HG02798 (cell line): ENCODE measurements at regions not wholly inside any gene's neighbourhood (a gene's known extent, or its start where the extent isn't known, plus 50 kb on each side); places are given as distances from the start of the nearest gene placed in this dataset.

ENCODE experiments used
- ATAC-seq: cut with Tn5 transposase; IDR thresholded peaks from one replicate; pipeline ENCODE4 v1.9.1; 2021; ENCODE audit warnings: mild to moderate bottlenecking; ENCODE audit not compliant: unreplicated experiment, poor library complexity

GRCh38 chr12:107558816-107559382, 126.7 kb upstream of the PWP1 start:
- ATAC-seq = no peak

- ATAC-seq = no peak
These were observed 125.3 kb upstream of the PWP1 start for GRCh38 chr12:107560165-107560898.

DNA sequence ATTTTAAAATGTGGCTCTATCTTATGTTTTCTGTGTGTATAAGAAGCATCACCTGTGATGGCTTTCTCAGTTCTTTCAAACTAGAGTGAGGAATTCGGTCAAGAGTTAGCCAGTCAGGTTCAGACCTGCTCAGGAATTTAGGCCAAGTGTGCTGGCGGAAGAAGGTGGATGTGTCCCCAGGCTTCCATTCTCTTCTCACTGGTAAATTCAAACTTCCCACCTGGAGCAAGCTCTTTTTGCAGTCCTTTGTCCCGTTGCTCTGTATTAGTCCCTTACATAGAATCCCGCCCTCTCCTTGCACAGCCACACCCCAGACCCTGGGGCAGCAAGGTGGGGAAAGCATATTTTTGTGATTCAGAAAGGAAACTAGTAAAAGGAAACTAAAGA, 124.7 kb upstream of the PWP1 start:
- ATAC-seq = no peak

- no peak for ATAC-seq
These were observed 120.7 kb upstream of the PWP1 start for GRCh38 chr12:107564946-107565345.

GRCh38 chr12:107565551-107565950, 120.0 kb upstream of the PWP1 start:
- no peak for ATAC-seq

DNA sequence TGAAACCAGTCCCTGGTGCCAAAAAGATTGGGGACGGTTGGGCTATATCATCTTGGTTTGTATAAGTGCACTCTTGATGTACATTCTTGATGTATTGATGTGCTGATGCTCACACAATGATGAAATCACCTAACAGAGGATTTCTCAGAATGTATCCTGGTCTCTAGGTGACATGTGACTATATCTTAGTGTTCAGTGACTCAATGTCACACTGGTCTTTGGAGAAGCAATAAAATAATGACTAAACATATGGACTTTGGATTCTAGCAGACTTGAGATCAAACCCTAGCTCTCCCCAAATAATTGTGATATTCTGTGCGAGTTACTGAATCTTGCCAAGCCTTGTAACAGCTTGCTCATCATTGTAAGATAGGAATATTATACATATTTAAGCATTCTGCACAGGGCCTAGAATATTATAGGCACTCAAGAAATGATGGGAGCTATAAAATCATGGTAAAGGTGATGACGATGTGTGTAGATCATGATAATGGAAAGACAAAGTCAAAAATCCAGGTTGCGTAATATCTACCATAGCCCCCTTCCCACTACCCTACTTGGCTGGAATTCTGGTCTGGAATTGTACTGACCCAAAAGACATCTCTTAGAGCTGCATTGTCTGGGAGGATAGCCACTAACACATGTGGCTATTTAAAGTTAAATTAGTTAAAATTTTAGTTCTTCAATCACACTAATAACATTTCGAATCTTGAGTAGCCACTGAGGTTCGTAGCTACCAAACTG, 117.6 kb upstream of the PWP1 start:
- no peak for ATAC-seq

GRCh38 chr12:107568718-107569117, 116.9 kb upstream of the PWP1 start:
- ATAC-seq = no peak

DNA sequence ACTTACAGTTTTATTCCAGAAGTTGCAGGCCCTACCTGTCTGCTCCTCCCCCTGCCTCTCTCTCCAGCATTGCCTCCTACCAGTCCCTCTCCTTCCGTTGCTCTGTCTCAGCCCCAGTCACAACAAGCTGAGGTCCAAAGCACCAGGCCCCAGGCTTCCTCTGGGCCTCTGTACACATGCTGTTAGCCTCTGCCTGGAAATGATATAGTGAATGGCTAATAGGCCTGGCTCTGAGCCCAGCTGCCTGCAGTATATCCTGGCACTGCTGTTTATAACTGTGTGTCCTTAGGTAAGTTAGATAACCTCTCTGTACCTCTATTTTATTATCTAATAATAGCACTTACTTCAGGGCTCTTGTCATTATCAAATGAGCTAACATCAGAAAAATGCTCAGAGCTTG, 114.9 kb upstream of the PWP1 start:
- ATAC-seq = no peak

- ATAC-seq = no peak
These were observed 114.1 kb upstream of the PWP1 start for GRCh38 chr12:107571492-107571891.

- no peak for ATAC-seq
These were observed 110.9 kb upstream of the PWP1 start for GRCh38 chr12:107574691-107575090.

DNA sequence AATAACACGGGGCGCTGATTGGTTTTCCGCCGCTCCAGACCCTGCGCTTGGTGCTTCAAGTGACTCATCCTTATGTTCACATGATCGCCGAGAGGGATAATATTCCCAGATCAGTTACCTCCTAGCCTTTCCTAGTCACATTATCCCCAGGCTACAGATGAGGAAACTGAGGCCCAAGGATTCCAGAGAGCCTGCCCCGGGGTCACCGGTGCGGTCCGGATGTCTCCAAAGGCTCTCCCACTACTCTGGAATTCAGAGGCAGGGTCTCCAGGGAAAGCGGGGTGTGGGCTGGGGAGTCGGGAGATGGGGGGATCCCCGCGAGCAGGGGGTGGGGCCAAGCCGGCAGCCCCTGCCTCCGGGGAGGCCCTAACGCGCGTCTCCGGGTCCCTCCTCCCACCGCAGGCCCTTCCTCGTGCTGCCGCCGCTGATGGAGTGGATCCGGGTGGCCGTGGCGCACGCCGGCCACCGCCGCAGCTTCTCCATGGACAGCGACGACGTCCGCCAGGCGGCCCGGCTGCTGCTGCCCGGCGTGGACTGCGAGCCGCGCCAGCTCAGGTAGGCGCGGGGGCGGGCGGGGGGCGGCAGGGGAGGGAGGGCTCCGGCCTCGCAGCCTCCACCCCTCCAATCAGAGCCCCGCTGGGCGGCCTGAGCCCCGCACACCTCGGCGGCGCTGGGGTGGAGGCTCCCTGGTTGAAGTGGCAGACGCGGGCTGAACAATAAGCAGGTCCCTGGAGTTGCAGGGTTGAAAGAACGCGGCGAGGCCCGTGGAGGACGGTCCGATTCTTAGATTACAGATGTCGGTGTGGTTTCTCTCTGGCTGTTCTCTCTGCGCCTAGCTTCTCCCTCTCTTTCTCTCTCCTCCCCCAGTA, 104.6 kb upstream of the PWP1 start:
- no peak for ATAC-seq

DNA sequence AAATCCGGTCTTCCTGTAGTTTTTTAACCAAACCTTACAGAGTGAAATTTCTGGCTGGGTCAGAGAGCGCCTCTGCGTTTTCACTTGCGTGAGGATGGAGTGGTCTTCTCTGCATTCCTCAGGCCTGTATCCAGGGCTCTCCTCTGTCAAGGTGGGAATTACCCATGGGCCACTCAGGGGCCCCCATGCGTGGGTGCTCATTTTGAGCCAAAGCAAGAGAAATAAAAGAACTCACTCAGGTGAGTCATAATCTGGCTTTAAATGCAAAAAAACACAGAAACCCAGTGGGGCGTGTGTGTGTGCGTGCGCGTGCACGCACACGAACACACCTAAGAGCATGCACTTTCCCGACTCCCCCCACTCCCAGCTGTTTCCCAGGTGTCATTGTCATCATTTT, 104.0 kb upstream of the PWP1 start:
- no peak for ATAC-seq

DNA sequence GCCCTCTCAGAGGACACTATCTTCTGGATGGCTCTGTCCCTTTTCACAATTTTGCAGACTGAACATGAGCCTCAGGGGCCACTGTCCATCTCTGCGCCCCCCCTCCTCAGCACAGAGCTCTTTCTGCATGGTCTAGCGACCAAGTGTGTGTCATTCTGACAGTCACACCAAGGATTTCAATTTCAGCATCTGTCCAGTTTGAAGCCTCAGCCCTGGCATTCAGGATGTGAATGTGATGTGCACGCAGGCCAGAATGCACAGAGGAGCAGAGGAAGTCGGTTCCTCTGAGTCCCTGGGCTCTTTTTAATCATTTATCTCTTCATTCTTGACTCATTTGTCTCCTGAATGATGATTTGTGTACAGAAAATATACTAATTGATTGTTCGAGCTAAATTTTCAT, 102.0 kb upstream of the PWP1 start:
- no peak for ATAC-seq

DNA sequence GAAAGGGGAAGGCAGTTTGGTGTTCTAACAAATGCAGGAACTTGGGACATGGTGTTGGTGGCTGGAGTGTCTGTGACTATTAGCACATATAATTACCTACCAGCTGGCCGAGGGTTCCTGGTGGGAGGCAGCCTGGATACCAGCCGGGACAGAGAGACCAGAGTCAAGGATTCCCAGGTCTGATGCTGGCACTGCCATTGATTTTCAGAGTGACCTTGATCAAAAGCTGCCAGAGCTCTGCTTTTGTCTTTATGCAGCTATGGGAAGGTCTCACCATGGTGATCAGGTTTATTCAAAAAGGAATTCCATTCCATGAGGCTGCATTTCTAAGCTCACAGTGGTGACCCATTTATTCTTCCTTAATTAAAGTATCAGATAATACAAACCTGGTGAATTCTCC, 101.0 kb upstream of the PWP1 start:
- no peak for ATAC-seq

DNA sequence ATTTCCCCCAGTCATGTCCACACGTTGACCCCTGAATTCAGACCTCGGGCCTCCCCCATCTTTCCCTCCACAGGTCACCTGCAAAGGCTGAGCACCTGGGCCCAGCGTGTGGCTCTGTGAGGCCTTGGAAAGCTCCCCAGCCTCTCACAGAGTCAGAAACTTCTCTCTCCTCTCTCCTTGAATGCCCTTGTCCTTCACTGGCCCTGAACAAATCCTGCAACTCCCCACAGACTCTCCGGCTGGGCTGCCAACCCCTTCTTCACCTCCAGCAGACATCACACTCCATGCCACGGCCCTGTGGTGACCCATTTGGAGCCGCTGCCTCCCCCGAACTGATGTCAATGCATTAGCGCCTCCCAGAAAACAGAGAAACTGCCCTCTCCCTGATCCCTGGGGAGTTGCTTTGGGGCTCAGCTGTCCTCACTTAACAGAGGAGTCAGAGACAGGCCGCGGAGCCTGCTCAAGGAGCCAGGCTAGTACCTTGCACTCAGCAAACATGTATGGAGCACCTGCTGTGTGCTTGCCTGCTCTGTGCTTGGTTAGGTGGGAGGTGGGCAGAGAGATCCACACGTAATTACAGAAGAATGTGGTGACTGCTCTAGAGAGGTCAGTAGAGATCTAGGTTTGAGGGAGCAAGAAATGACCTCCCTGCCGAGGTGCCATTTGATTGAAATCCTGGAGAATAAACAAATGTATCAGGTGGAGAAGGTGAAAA, 99.2 kb upstream of the PWP1 start:
- ATAC-seq = no peak

DNA sequence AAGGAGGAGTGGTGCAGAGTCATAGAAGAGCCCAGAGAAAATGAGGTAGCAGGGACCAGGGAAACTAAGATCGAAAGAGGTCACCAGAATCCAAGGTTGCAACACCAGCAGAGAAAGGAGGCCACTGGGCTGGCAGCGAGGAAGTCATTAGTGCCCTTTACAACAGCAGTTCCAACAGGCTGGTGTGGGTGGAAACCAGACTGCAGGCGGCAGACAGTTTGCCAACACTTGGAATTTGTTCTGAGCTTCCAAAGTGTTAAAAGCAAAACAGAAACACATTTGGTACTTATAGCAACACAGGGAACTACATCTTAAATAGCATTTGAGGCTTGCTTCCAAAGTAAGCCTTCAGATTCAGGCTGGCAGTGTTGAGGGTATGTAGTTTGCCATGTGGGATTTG, 95.2 kb upstream of the PWP1 start:
- no peak for ATAC-seq

GRCh38 chr12:107590814-107591375, 94.7 kb upstream of the PWP1 start:
- ATAC-seq = no peak

DNA sequence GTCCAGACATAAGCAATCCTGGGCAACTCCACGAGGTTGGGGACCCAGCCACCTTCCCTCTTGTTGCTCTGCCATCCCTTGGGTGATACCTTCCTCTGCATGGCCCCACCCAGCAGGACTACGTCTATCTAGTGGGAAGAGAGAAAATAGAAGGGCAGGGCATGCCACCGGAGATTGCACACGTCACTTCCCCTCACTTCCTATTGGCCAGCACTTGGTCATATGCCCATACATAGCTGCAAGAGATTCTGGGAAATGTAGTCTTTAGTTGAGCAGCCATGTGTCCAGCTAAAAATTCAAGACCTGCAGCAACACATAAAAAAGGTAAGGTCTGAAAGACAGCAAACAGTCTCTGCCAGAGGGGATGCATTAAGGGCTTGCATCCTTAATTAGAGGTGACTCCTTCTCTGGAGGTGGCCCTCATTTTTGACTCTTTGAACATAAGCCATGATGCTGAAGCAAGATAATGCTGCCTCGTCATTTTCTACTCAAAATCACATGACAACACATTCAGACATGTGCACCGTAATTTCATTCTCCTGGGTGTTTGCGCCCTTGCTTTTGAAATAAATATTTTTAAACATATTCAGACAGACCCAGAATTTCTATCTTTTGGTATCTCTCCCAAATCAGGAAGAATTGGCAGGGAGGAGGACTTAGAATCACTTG, 91.8 kb upstream of the PWP1 start:
- no peak for ATAC-seq

- no peak for ATAC-seq
These were observed 90.6 kb upstream of the PWP1 start for GRCh38 chr12:107594995-107595394.
